Left ventricle myocardium inferior (tissue), 1 donor: ENCODE measurements at regions not wholly inside any gene's neighbourhood (a gene's known extent, or its start where the extent isn't known, plus 50 kb on each side); places are given as distances from the start of the nearest gene placed in this dataset.

Experiments used
- DNase-seq: peaks from one replicate; pipeline ENCODE4 v3.0.0-alpha.2; 2020
- H3K27ac ChIP-seq: fragments of 200-600 bp; replicated peaks from 2 replicates; pipeline ENCODE4 v1.8.0; 2021
- H3K27me3 ChIP-seq: fragments of 200-600 bp; 2 replicates; pipeline ENCODE4 v1.8.0; 2021; ENCODE audit warnings: low read depth
- H3K36me3 ChIP-seq: fragments of 200-600 bp; 2 replicates; pipeline ENCODE4 v1.8.0; 2021
- H3K4me1 ChIP-seq: fragments of 200-600 bp; 2 replicates; pipeline ENCODE4 v1.8.0; 2021
- H3K4me3 ChIP-seq: fragments of 200-600 bp; 2 replicates; pipeline ENCODE4 v1.8.0; 2021; ENCODE audit warnings: mild to moderate bottlenecking, moderate library complexity
- H3K9me3 ChIP-seq: fragments of 200-600 bp; replicated peaks from 2 replicates; pipeline ENCODE4 v1.8.0; 2021
- CTCF ChIP-seq: fragments of 200-600 bp; IDR thresholded peaks from 2 replicates; pipeline ENCODE4 v1.8.0; 2021; ENCODE audit warnings: antibody characterized with exemption, mild to moderate bottlenecking, borderline replicate concordance
- intact Hi-C: fragments of 100-400 bp; cut with micrococcal nuclease; formaldehyde crosslinking; loops from one replicate; pipeline ENCODE4 v1.11.0; 2022
- donor health status: DM: no; HTN: yes; CAD: no; lungs with severe emphysema.

- TF ChIP-seq CTCF, result no peak
- Histone ChIP-seq H3K27ac (no peak overlapping the region), H3K27me3 (peaks cover 16% of the 10 kb centered on the region), H3K9me3 (no peaks in the 10 kb centered on the region), H3K4me1 (no peaks in the 10 kb centered on the region), H3K36me3 (no peaks in the 10 kb centered on the region), H3K4me3 (no peak overlapping the region)
- DNase-seq, result no peak
- intact Hi-C loops, result no loop called here
These were observed 806.4 kb upstream of the FANCL start for GRCh38 chr2:59047373-59047995.

GRCh38 chr2:59046401-59047372, 805.6 kb upstream of the FANCL start:
- TF ChIP-seq CTCF, result no peak
- intact Hi-C loops, result no loop called here

GRCh38 chr2:59044736-59045135, 803.6 kb upstream of the FANCL start:
- intact Hi-C loops, result no loop called here
- Histone ChIP-seq H3K4me1 (no peaks in the 10 kb centered on the region), H3K4me3 (no peak overlapping the region), H3K9me3 (no peaks in the 10 kb centered on the region), H3K36me3 (no peaks in the 10 kb centered on the region), H3K27ac (no peak overlapping the region), H3K27me3 (peaks cover 6% of the 10 kb centered on the region)
- no peak for TF ChIP-seq CTCF
- no peak for DNase-seq

More at GRCh38 chr2:59046401-59047372, 805.6 kb upstream of the FANCL start:
- no peaks in the 10 kb centered on the region for H3K4me1 ChIP-seq
- H3K36me3 ChIP-seq, result no peaks in the 10 kb centered on the region
- no peaks in the 10 kb centered on the region for H3K9me3 ChIP-seq
- DNase-seq, result no peak
- H3K27me3 ChIP-seq, result peaks cover 16% of the 10 kb centered on the region
- no peak overlapping the region for H3K27ac ChIP-seq
- H3K4me3 ChIP-seq, result no peak overlapping the region

- H3K27me3 ChIP-seq, result no peaks in the 10 kb centered on the region
- H3K36me3 ChIP-seq, result no peaks in the 10 kb centered on the region
- intact Hi-C loops, result no loop called here
- H3K9me3 ChIP-seq, result peaks cover 9% of the 10 kb centered on the region
- no peak for DNase-seq
- H3K4me1 ChIP-seq, result no peaks in the 10 kb centered on the region
- no peak overlapping the region for H3K27ac ChIP-seq
- no peak overlapping the region for H3K4me3 ChIP-seq
- TF ChIP-seq CTCF, result no peak
These were observed 800.0 kb upstream of the FANCL start for GRCh38 chr2:59041139-59041538.

- no peak for DNase-seq
- H3K4me1 ChIP-seq, result no peaks in the 10 kb centered on the region
- H3K27ac ChIP-seq, result no peak overlapping the region
- peaks cover 18% of the 10 kb centered on the region for H3K27me3 ChIP-seq
- no peak overlapping the region for H3K4me3 ChIP-seq
- no peak for TF ChIP-seq CTCF
- peaks cover 9% of the 10 kb centered on the region for H3K9me3 ChIP-seq
- H3K36me3 ChIP-seq, result no peaks in the 10 kb centered on the region
- intact Hi-C loops, result no loop called here
These were observed 793.7 kb upstream of the FANCL start for GRCh38 chr2:59034837-59035236.
